HepG2 (cell line): ENCODE measurements at regions not wholly inside any gene's neighbourhood (a gene's known extent, or its start where the extent isn't known, plus 50 kb on each side); places are given as distances from the start of the nearest gene placed in this dataset.

Experiments used
- ATAC-seq: fragments of 200-7000 bp; cut with Tn5 transposase; 3 replicates; pipeline ENCODE4 v1.9.1; 2020; ENCODE audit warnings: mild to moderate bottlenecking, moderate library complexity
- BruUV-seq: library from RNA; stranded (reverse); fragments of 400-500 nt; replicated peaks from 2 replicates; lab custom pipeline; 2021; lab: Mats Ljungman, UMichigan
- CTCF ChIA-PET: fragments of 300-600 bp; formaldehyde crosslinking; extraction: SDS; loops from one replicate; lab custom pipeline; 2021; ENCODE audit warnings: low total read pairs, inconsistent platforms, low intra/inter-chr PET ratio; lab: Yijun Ruan, JAX
- POLR2A ChIA-PET: fragments of 350-600 bp; sonication (Branson Sonifier 250); formaldehyde crosslinking; loops from one replicate; lab custom pipeline; 2020; ENCODE audit warnings: antibody characterized with exemption, inconsistent platforms; lab: Yijun Ruan, JAX
- DNase-seq: peaks from one replicate; pipeline ENCODE4 v3.0.0-alpha.2; 2015; ENCODE audit warnings: low spot score
- FAIRE-seq: peaks from 3 replicates; lab custom pipeline; 2011; peaks lifted over from hg19 to GRCh38; lab: Jason Lieb, UNC
- H2AFZ ChIP-seq: one replicate; pipeline ENCODE4 v1.6.1; 2011; ENCODE audit warnings: low read length, inconsistent platforms
- H3K27ac ChIP-seq: fragments of 300-600 bp; 3 replicates; pipeline ENCODE4 v1.8.0; 2011; ENCODE audit warnings: mixed run types, mild to moderate bottlenecking, mixed read lengths, low read length, inconsistent platforms; ENCODE audit not compliant: insufficient read depth; ENCODE audit errors: extremely low read length
- H3K27me3 ChIP-seq, 2 experiments: fragments of 200-600 bp in 1 of 2; 2 replicates in 1 of 2; 3 replicates in 1 of 2; pipeline versions ENCODE4 v1.6.0 to v1.8.0; 2011; ENCODE audit warnings: low read length in 2 of 2, mild to moderate bottlenecking in 2 of 2, moderate library complexity in 2 of 2, inconsistent platforms in 1 of 2; ENCODE audit not compliant: insufficient read depth in 2 of 2, control insufficient read depth in 1 of 2
- H3K36me3 ChIP-seq, 2 experiments: fragments of 200-600 bp in 1 of 2; replicated peaks in 1 of 2; 2 replicates in 1 of 2; 3 replicates in 1 of 2; pipeline versions ENCODE4 v1.5.1 to v1.8.0; 2011; ENCODE audit warnings: low read length in 2 of 2, inconsistent platforms in 1 of 2; ENCODE audit not compliant: insufficient read depth in 2 of 2, control insufficient read depth in 1 of 2
- H3K4me1 ChIP-seq: 2 replicates; pipeline ENCODE4 v1.5.1; 2012; ENCODE audit warnings: low read length, inconsistent platforms; ENCODE audit not compliant: insufficient read depth
- H3K4me2 ChIP-seq: 2 replicates; pipeline ENCODE4 v1.6.0; 2011; ENCODE audit warnings: low read depth, low read length, inconsistent platforms
- H3K4me3 ChIP-seq, 3 experiments: fragments of 200-600 bp in 1 of 3; sonication (generic), shearing (Covaris generic) in 1 of 3; replicated peaks in 1 of 3; 2 replicates each; pipeline ENCODE4 v1.5.1; 2011 to 2016; ENCODE audit warnings: low read length in 3 of 3, inconsistent platforms in 2 of 3, low read depth in 2 of 3, mild to moderate bottlenecking in 2 of 3, control low read depth in 1 of 3, mixed read lengths in 1 of 3; ENCODE audit not compliant: insufficient read depth in 1 of 3
- H3K79me2 ChIP-seq: one replicate; pipeline ENCODE4 v1.6.1; 2011; ENCODE audit warnings: low read length, inconsistent platforms; ENCODE audit not compliant: insufficient read depth
- H3K9ac ChIP-seq: 2 replicates; pipeline ENCODE4 v1.6.0; 2011; ENCODE audit warnings: mild to moderate bottlenecking, low read depth, low read length, inconsistent platforms; ENCODE audit not compliant: insufficient read depth
- H3K9me3 ChIP-seq: 2 replicates; pipeline ENCODE4 v1.5.1; 2012; ENCODE audit warnings: mild to moderate bottlenecking, low read length
- H4K20me1 ChIP-seq: 2 replicates; pipeline ENCODE4 v1.6.0; 2011; ENCODE audit warnings: inconsistent platforms, mild to moderate bottlenecking, low read length, moderate library complexity; ENCODE audit not compliant: insufficient read depth
- GATAD1 ChIP-seq: IDR thresholded peaks from 2 replicates; pipeline ENCODE4 v1.6.1; 2016; ENCODE audit warnings: missing genetic modification reagents, missing compliant biosample characterization
- NFRKB ChIP-seq: fragments of 450-650 bp; IDR thresholded peaks from 2 replicates; pipeline ENCODE4 v1.6.1; 2017
- ZBTB39 ChIP-seq: sonication (generic); formaldehyde crosslinking; IDR thresholded peaks from 2 replicates; pipeline ENCODE4 v1.5.0; 2020; ENCODE audit warnings: missing genetic modification reagents
- ZNF180 ChIP-seq: sonication (generic); formaldehyde crosslinking; IDR thresholded peaks from 2 replicates; pipeline ENCODE4 v1.4.0; 2020; ENCODE audit warnings: low read depth, missing genetic modification reagents, borderline replicate concordance
- ZNF446 ChIP-seq: sonication (generic); formaldehyde crosslinking; IDR thresholded peaks from 2 replicates; pipeline ENCODE4 v1.5.0; 2020; ENCODE audit warnings: mild to moderate bottlenecking, missing genetic modification reagents
- ZNF501 ChIP-seq: sonication (generic); formaldehyde crosslinking; IDR thresholded peaks from 2 replicates; pipeline ENCODE4 v1.5.1; 2020; ENCODE audit warnings: mild to moderate bottlenecking, moderate library complexity, missing genetic modification reagents
- ZNF703 ChIP-seq: sonication (generic); formaldehyde crosslinking; IDR thresholded peaks from 2 replicates; pipeline ENCODE4 v1.5.1; 2020; ENCODE audit warnings: missing genetic modification reagents, mild to moderate bottlenecking, moderate library complexity, borderline replicate concordance
- WGBS: methylation state at CpG from one replicate; pipeline ENCODE4 v1.1.6; 2017; ENCODE audit warnings: low lambda C conversion rate; 5-methylcytosine and 5-hydroxymethylcytosine counted together
- in situ Hi-C: cut with HindIII; loops from 2 replicates; pipeline ENCODE4 v1.10.0; 2017; ENCODE audit warnings: low pct_unique_long_range_greater_than_20kb; ENCODE audit not compliant: extremely low pct_ligation_motif_present
- intact Hi-C: fragments of 100-400 bp; cut with micrococcal nuclease; formaldehyde crosslinking; loops from one replicate; pipeline ENCODE4 v1.10.0; 2022; ENCODE audit not compliant: unreplicated experiment

- in situ Hi-C loops = no loop called here
- H3K27ac ChIP-seq = no peak overlapping the region
- no TSS peak for BruUV-seq
- H4K20me1 ChIP-seq = no peaks in the 10 kb centered on the region
- H3K9ac ChIP-seq = no peak overlapping the region
- no peaks in the 10 kb centered on the region for H3K4me1 ChIP-seq
- H3K9me3 ChIP-seq = no peaks in the 10 kb centered on the region
- intact Hi-C loops = no loop called here
- H3K27me3 ChIP-seq = no peaks in the 10 kb centered on the region; a peak in 1 of 5 replicates
- no peak for TF ChIP-seq NFRKB
- TF ChIP-seq ZNF703 (CRISPR knock-in tag) = no peak
- no peak for TF ChIP-seq ZBTB39 (CRISPR knock-in tag)
- TF ChIP-seq ZNF180 (CRISPR knock-in tag) = no peak
- TF ChIP-seq GATAD1 (CRISPR knock-in tag) = no peak
- no peak for TF ChIP-seq ZNF446 (CRISPR knock-in tag)
- no peak for TF ChIP-seq ZNF501 (CRISPR knock-in tag)
- ATAC-seq (no peak), FAIRE-seq (no peak), DNase-seq (no peak)
- H3K79me2 ChIP-seq = no peaks in the 10 kb centered on the region
- no peak overlapping the region for H2AFZ ChIP-seq
- H3K4me2 ChIP-seq = no peak overlapping the region
- ChIA-PET CTCF (no interaction called here), POLR2A (no interaction called here)
- H3K4me3 ChIP-seq = no peak overlapping the region
- 6% methylated on average over 2 of the region's 2 CpGs for WGBS
- no peaks in the 10 kb centered on the region for H3K36me3 ChIP-seq
Observed at GRCh38 chr12:92273076-92273475, 127.4 kb upstream of the BTG1 start.
